GM12878 (cell line): ENCODE measurements at regions not wholly inside any gene's neighbourhood (a gene's known extent, or its start where the extent isn't known, plus 50 kb on each side); places are given as distances from the start of the nearest gene placed in this dataset.

Experiments used
- CREB1 ChIP-seq: IDR thresholded peaks from 2 replicates; pipeline ENCODE4 v1.6.1; 2012; ENCODE audit warnings: low read depth, mild to moderate bottlenecking, inconsistent platforms
- FOXK2 ChIP-seq: fragments of 450-650 bp; IDR thresholded peaks from 2 replicates; pipeline ENCODE4 v1.6.1; 2017; ENCODE audit warnings: mild to moderate bottlenecking, moderate library complexity
- FOXM1 ChIP-seq: IDR thresholded peaks from 2 replicates; pipeline ENCODE4 v1.6.1; 2012; ENCODE audit warnings: low read depth, mild to moderate bottlenecking, inconsistent platforms, low read length, moderate library complexity
- NFXL1 ChIP-seq: fragments of 450-650 bp; IDR thresholded peaks from 2 replicates; pipeline ENCODE4 v1.6.1; 2017; ENCODE audit warnings: antibody characterized with exemption, mild to moderate bottlenecking, borderline replicate concordance
- POLR2A ChIP-seq: IDR thresholded peaks from 2 replicates; pipeline ENCODE4 v1.6.1; 2011; ENCODE audit warnings: low read depth, mild to moderate bottlenecking, low read length
- SMC3 ChIP-seq: IDR thresholded peaks from 2 replicates; pipeline ENCODE4 v1.6.1; 2011; ENCODE audit warnings: low read length, improper control_type of control experiment, borderline replicate concordance
- ZNF592 ChIP-seq: fragments of 450-650 bp; IDR thresholded peaks from 2 replicates; pipeline ENCODE4 v1.6.1; 2017; ENCODE audit warnings: mild to moderate bottlenecking, moderate library complexity
- TF ChIP-seq, protein P1 (sequence below), 3 experiments: IDR thresholded peaks in 2 of 3; conservative IDR thresholded peaks in 1 of 3; 2 replicates each; pipeline ENCODE4 v1.5.1; 2011; ENCODE audit warnings: low read depth in 3 of 3, low read length in 3 of 3, mild to moderate bottlenecking in 3 of 3, control low read depth in 2 of 3, moderate library complexity in 2 of 3, inconsistent platforms in 1 of 3, mixed read lengths in 1 of 3; ENCODE audit not compliant: control insufficient read depth in 2 of 3, insufficient read depth in 1 of 3; ENCODE audit errors: extremely low read depth in 1 of 3

GRCh38 chr3:137869022-137869421 is 104.9 kb downstream of the SOX14 start:
- TF ChIP-seq CREB1 (no peak), ZNF592 (no peak), FOXM1 (no peak), POLR2A (no peak), FOXK2 (no peak), SMC3 (no peak), NFXL1 (no peak)
- TF ChIP-seq, protein P1, sequence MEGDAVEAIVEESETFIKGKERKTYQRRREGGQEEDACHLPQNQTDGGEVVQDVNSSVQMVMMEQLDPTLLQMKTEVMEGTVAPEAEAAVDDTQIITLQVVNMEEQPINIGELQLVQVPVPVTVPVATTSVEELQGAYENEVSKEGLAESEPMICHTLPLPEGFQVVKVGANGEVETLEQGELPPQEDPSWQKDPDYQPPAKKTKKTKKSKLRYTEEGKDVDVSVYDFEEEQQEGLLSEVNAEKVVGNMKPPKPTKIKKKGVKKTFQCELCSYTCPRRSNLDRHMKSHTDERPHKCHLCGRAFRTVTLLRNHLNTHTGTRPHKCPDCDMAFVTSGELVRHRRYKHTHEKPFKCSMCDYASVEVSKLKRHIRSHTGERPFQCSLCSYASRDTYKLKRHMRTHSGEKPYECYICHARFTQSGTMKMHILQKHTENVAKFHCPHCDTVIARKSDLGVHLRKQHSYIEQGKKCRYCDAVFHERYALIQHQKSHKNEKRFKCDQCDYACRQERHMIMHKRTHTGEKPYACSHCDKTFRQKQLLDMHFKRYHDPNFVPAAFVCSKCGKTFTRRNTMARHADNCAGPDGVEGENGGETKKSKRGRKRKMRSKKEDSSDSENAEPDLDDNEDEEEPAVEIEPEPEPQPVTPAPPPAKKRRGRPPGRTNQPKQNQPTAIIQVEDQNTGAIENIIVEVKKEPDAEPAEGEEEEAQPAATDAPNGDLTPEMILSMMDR (IDR thresholded peaks at IDR 0.05 in 2 of 3, conservative IDR thresholded peaks at IDR 0.05 in 1 of 3; ENCODE audit: control insufficient read depth in 2 of 3, extremely low read depth in 1 of 3, insufficient read depth in 1 of 3, low read depth in 3 of 3, low read length in 3 of 3), result no peak
